ENCODE measurements at regions not wholly inside any gene's neighbourhood (a gene's known extent, or its start where the extent isn't known, plus 50 kb on each side); places are given as distances from the start of the nearest gene placed in this dataset.

DNA sequence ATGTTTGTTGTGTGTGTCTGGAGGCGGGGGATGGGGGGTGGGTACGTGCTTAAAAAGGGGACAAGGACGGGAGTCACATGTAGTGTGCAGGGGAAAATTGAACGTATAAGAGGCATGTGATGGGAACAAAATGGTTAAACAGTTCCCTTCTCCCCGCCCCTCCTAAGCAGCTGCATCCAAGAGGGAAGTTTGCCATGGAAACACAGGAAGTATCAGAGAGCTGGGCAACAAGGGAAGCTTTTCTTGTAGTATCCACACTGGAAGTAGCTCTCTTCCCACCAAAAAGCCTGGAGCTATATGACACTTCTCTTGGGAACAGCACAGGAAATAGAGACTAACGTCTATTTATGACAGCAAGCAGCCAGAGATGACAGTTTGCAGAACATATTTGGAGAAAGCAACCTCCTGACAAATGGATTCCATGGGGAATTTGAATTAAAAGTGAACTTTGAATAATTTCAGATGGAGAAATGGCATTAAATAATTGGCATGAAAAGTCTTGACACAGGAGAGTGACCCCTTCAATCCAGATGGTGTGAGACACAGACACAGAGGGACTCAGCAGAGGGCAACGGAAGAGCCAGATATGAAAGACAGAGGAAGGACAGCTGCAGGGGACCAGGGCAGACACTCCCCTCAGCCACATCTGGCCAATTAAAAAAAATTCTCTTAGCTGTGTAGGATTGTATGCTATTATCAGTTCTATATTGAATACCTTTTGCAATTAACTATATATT, 294.2 kb upstream of the TBL1XR1 start:
- Histone ChIP-seq H3K27me3 (ENCODE audit: control insufficient read depth, low read length) (no peaks in the 10 kb centered on the region), H3K4me2 (ENCODE audit: low read length) (no peak overlapping the region), H3K4me3 (ENCODE audit: low read length) (no peak overlapping the region), H3K9me2 (replicated peaks; ENCODE audit: control insufficient read depth, low read length) (no peaks in the 10 kb centered on the region), H3K9me3 (ENCODE audit: control insufficient read depth, insufficient read depth, low read length) (no peaks in the 10 kb centered on the region), H3K36me3 (ENCODE audit: control insufficient read depth, low read length) (no peaks in the 10 kb centered on the region), H3K79me2 (ENCODE audit: control insufficient read depth, low read length) (no peaks in the 10 kb centered on the region), H3K27ac (ENCODE audit: low read depth, low read length) (no peak overlapping the region), H3K4me1 (ENCODE audit: control insufficient read depth, low read length) (no peaks in the 10 kb centered on the region), H4K20me1 (ENCODE audit: control insufficient read depth, insufficient read depth, low read depth, low read length) (no peaks in the 10 kb centered on the region), H3F3A (ENCODE audit: control insufficient read depth, insufficient read depth) (no peaks in the 10 kb centered on the region)
- no peak for TF ChIP-seq EZH2phosphoT487 (IDR thresholded peaks at IDR 0.05; ENCODE audit: borderline replicate concordance, low read length)
- TF ChIP-seq, protein P1, sequence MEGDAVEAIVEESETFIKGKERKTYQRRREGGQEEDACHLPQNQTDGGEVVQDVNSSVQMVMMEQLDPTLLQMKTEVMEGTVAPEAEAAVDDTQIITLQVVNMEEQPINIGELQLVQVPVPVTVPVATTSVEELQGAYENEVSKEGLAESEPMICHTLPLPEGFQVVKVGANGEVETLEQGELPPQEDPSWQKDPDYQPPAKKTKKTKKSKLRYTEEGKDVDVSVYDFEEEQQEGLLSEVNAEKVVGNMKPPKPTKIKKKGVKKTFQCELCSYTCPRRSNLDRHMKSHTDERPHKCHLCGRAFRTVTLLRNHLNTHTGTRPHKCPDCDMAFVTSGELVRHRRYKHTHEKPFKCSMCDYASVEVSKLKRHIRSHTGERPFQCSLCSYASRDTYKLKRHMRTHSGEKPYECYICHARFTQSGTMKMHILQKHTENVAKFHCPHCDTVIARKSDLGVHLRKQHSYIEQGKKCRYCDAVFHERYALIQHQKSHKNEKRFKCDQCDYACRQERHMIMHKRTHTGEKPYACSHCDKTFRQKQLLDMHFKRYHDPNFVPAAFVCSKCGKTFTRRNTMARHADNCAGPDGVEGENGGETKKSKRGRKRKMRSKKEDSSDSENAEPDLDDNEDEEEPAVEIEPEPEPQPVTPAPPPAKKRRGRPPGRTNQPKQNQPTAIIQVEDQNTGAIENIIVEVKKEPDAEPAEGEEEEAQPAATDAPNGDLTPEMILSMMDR (IDR thresholded peaks at IDR 0.05; ENCODE audit: low read depth, low read length, poor library complexity, severe bottlenecking), result no peak

DNA sequence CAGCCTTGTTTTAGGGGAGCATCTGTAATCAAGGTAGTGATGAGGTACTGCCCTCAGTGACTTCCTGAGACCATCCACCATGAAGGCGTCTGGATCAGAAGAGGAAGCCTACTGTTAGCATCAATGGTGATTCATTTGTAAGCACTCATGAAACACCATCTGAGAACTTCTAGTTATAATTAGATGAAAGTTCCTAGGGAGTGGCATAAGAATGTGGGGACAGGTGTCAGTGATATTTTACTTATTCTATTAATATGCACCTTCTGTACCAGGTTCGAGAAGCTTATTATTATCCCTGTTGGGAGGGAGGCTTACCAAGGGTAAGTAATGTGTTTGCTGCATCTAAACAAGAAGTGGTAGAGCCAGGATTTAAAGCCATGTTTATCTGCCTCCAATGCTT, 295.8 kb upstream of the TBL1XR1 start:
- Histone ChIP-seq H3K79me2 (ENCODE audit: control insufficient read depth, low read length) (no peaks in the 10 kb centered on the region), H3K27ac (ENCODE audit: low read depth, low read length) (no peak overlapping the region), H3K4me3 (ENCODE audit: low read length) (no peak overlapping the region), H3K27me3 (ENCODE audit: control insufficient read depth, low read length) (no peaks in the 10 kb centered on the region), H3K36me3 (ENCODE audit: control insufficient read depth, low read length) (no peaks in the 10 kb centered on the region), H3F3A (ENCODE audit: control insufficient read depth, insufficient read depth) (no peaks in the 10 kb centered on the region), H3K9me2 (replicated peaks; ENCODE audit: control insufficient read depth, low read length) (no peaks in the 10 kb centered on the region), H3K4me2 (ENCODE audit: low read length) (no peak overlapping the region), H3K9me3 (ENCODE audit: control insufficient read depth, insufficient read depth, low read length) (no peaks in the 10 kb centered on the region), H4K20me1 (ENCODE audit: control insufficient read depth, insufficient read depth, low read depth, low read length) (no peaks in the 10 kb centered on the region), H3K4me1 (ENCODE audit: control insufficient read depth, low read length) (no peaks in the 10 kb centered on the region)
- no peak for TF ChIP-seq EZH2phosphoT487 (IDR thresholded peaks at IDR 0.05; ENCODE audit: borderline replicate concordance, low read length)
- TF ChIP-seq, protein P1 (IDR thresholded peaks at IDR 0.05; ENCODE audit: low read depth, low read length, poor library complexity, severe bottlenecking), result no peak

DNA sequence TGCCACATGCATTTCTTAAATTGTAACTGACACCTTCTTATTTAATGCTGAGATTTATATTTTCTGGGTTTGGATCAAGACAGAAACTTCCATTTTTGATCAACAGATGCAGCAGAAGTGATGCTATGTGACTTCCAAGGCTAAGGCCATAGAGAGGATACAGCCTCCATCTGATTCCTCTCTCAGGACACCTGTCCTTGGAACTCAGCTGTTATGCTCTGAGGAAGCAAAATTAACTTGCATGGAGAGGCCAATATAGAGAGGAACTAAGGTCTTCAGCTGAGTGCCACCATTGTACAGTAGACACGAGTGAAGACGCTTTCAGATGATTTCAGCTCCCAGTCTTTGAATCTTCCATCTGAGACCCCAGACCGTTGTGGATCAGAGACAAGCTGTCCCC, 296.9 kb upstream of the TBL1XR1 start:
- no peaks in the 10 kb centered on the region for H3F3A ChIP-seq (ENCODE audit: control insufficient read depth, insufficient read depth)
- no peaks in the 10 kb centered on the region for H4K20me1 ChIP-seq (ENCODE audit: control insufficient read depth, insufficient read depth, low read depth, low read length)
- no peak overlapping the region for H3K4me3 ChIP-seq (ENCODE audit: low read length)
- no peaks in the 10 kb centered on the region for H3K36me3 ChIP-seq (ENCODE audit: control insufficient read depth, low read length)
- no peak for TF ChIP-seq EZH2phosphoT487 (IDR thresholded peaks at IDR 0.05; ENCODE audit: borderline replicate concordance, low read length)
- TF ChIP-seq, protein P1 (IDR thresholded peaks at IDR 0.05; ENCODE audit: low read depth, low read length, poor library complexity, severe bottlenecking), result no peak
- no peaks in the 10 kb centered on the region for H3K9me2 ChIP-seq (replicated peaks; ENCODE audit: control insufficient read depth, low read length)
- no peak overlapping the region for H3K27ac ChIP-seq (ENCODE audit: low read depth, low read length)
- H3K79me2 ChIP-seq (ENCODE audit: control insufficient read depth, low read length), result no peaks in the 10 kb centered on the region
- no peaks in the 10 kb centered on the region for H3K27me3 ChIP-seq (ENCODE audit: control insufficient read depth, low read length)
- no peaks in the 10 kb centered on the region for H3K4me1 ChIP-seq (ENCODE audit: control insufficient read depth, low read length)
- H3K4me2 ChIP-seq (ENCODE audit: low read length), result no peak overlapping the region
- no peaks in the 10 kb centered on the region for H3K9me3 ChIP-seq (ENCODE audit: control insufficient read depth, insufficient read depth, low read length)
